ENCODE measurements at regions not wholly inside any gene's neighbourhood (a gene's known extent, or its start where the extent isn't known, plus 50 kb on each side); places are given as distances from the start of the nearest gene placed in this dataset.

DNA sequence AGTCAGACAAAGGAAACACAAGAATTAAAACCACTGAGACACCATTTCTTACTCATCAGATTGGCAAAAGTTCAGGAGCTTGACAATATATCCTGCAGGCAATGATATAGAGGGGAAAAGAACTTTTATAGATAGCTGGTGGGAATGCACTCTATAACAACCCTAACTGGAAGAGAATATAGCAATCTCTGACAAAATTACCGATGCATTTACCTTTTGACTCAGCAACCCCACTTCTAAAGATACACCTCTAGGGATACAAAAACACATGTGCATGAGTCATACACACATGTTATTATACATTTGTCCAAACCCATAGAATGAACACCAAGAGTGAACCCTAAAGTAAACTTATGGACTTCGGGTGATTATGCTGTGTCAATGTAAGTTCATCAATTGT, 79.4 kb upstream of the SRD5A2 start:
- no peak overlapping the region for H3T11ph ChIP-seq (ENCODE audit: low read length)
- H3K27ac ChIP-seq (ENCODE audit: insufficient read length, low read depth, low read length) = no peak overlapping the region
- H2AFZ ChIP-seq (ENCODE audit: low read length) = no peak overlapping the region
- Mint-ChIP-seq H3K27ac (no peak overlapping the region), H3K27me3 (ENCODE audit: low read depth) (peaks cover 5% of the 10 kb centered on the region), H3K9me3 (peaks cover 0 to 3% of the 10 kb centered on the region in 2 experiments; a peak in 1 of 5 replicates), H3K4me1 (no peaks in the 10 kb centered on the region), H3K36me3 (ENCODE audit: insufficient read depth in 1 of 3, low read depth in 3 of 3) (no peaks in the 10 kb centered on the region), H3K4me3 (no peak overlapping the region)
- no peaks in the 10 kb centered on the region for H3K27me3 ChIP-seq (ENCODE audit: insufficient read depth, low read length)
- WGBS (ENCODE audit: extremely low coverage, insufficient read length, low lambda C conversion rate) = no CpG with 5 or more reads among the region's 2 CpGs
- no peak for DNase-seq
- H3K4me2 ChIP-seq (ENCODE audit: insufficient read depth, insufficient read length, low read length) = no peak overlapping the region
- no peaks in the 10 kb centered on the region for H4K20me1 ChIP-seq (ENCODE audit: control insufficient read depth, insufficient read depth, insufficient read length)
- TF ChIP-seq, protein P1, sequence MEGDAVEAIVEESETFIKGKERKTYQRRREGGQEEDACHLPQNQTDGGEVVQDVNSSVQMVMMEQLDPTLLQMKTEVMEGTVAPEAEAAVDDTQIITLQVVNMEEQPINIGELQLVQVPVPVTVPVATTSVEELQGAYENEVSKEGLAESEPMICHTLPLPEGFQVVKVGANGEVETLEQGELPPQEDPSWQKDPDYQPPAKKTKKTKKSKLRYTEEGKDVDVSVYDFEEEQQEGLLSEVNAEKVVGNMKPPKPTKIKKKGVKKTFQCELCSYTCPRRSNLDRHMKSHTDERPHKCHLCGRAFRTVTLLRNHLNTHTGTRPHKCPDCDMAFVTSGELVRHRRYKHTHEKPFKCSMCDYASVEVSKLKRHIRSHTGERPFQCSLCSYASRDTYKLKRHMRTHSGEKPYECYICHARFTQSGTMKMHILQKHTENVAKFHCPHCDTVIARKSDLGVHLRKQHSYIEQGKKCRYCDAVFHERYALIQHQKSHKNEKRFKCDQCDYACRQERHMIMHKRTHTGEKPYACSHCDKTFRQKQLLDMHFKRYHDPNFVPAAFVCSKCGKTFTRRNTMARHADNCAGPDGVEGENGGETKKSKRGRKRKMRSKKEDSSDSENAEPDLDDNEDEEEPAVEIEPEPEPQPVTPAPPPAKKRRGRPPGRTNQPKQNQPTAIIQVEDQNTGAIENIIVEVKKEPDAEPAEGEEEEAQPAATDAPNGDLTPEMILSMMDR (conservative IDR thresholded peaks at IDR 0.05) = no peak
- H3K79me1 ChIP-seq (ENCODE audit: insufficient read depth, low read depth, low read length, poor library complexity, severe bottlenecking) = no peaks in the 10 kb centered on the region
- no peak overlapping the region for H2BK12ac ChIP-seq (ENCODE audit: insufficient read length, low read depth, low read length)
- no peak overlapping the region for H2BK15ac ChIP-seq (ENCODE audit: low read depth, low read length)
- no peak overlapping the region for H4K5ac ChIP-seq (ENCODE audit: insufficient read length, low read depth, low read length)
- no peaks in the 10 kb centered on the region for H3K4me1 ChIP-seq (ENCODE audit: insufficient read depth, low read length)
- no peak overlapping the region for H2BK120ac ChIP-seq (ENCODE audit: low read depth, low read length, poor library complexity, severe bottlenecking)
- H3K14ac ChIP-seq (ENCODE audit: insufficient read depth, low read length) = no peak overlapping the region
- no peak overlapping the region for H3K18ac ChIP-seq (ENCODE audit: insufficient read length, low read depth, low read length)
- H4K8ac ChIP-seq (replicated peaks; ENCODE audit: insufficient read length, low read depth, low read length) = no peak overlapping the region
- H3K56ac ChIP-seq (ENCODE audit: insufficient read length, low read depth, low read length) = no peak overlapping the region
- H3K23ac ChIP-seq (ENCODE audit: insufficient read length, low read depth, low read length) = no peak overlapping the region
- no peak overlapping the region for H3K4ac ChIP-seq (ENCODE audit: low read depth, low read length)
- H2BK20ac ChIP-seq (ENCODE audit: low read depth, low read length, poor library complexity, severe bottlenecking) = no peak overlapping the region
- no peak overlapping the region for H4K91ac ChIP-seq (ENCODE audit: insufficient read length, low read depth, low read length)
- no peaks in the 10 kb centered on the region for H3K9me3 ChIP-seq (ENCODE audit: control insufficient read depth, low read depth, low read length)
- no peaks in the 10 kb centered on the region for H3K79me2 ChIP-seq (ENCODE audit: insufficient read depth, low read length)
- H3K23me2 ChIP-seq (ENCODE audit: insufficient read length, low read depth, low read length, poor library complexity, severe bottlenecking) = no peaks in the 10 kb centered on the region
- no peak overlapping the region for H3K9ac ChIP-seq (ENCODE audit: extremely low read depth, insufficient read length, low read length)
- no peak overlapping the region for H2BK5ac ChIP-seq (ENCODE audit: insufficient read length, low read length)
- H2AK5ac ChIP-seq (ENCODE audit: insufficient read length, low read length) = no peak overlapping the region

Measured in H9 (cell line).